ENCODE measurements at regions not wholly inside any gene's neighbourhood (a gene's known extent, or its start where the extent isn't known, plus 50 kb on each side); places are given as distances from the start of the nearest gene placed in this dataset.

- TF ChIP-seq CTCF (IDR thresholded peaks at IDR 0.05; ENCODE audit: low read depth, low read length): no peak
- ChIA-PET POLR2A (no interaction called here), CTCF (no interaction called here)
- Histone ChIP-seq H3K27me3 (ENCODE audit: control insufficient read depth, insufficient read depth, low read length) (no peaks in the 10 kb centered on the region), H3K4me3 (ENCODE audit: low read depth, low read length) (no peak overlapping the region), H3K27ac (ENCODE audit: low read depth, low read length) (no peak overlapping the region), H3K9me3 (ENCODE audit: control insufficient read depth, insufficient read depth, low read length) (no peaks in the 10 kb centered on the region)
- DNase-seq (ENCODE audit: low read depth, low spot score): no peak
Observed at GRCh38 chr20:61027218-61027617, 224.8 kb upstream of the CDH4 start.

- no peak for TF ChIP-seq CTCF (IDR thresholded peaks at IDR 0.05; ENCODE audit: low read depth, low read length)
- no peak for DNase-seq (ENCODE audit: low read depth, low spot score)
- Histone ChIP-seq H3K27ac (ENCODE audit: low read depth, low read length) (no peak overlapping the region), H3K9me3 (ENCODE audit: control insufficient read depth, insufficient read depth, low read length) (no peaks in the 10 kb centered on the region), H3K27me3 (ENCODE audit: control insufficient read depth, insufficient read depth, low read length) (no peaks in the 10 kb centered on the region), H3K4me3 (ENCODE audit: low read depth, low read length) (no peak overlapping the region)
- ChIA-PET POLR2A (no interaction called here), CTCF (no interaction called here)
Observed at GRCh38 chr20:61030130-61030529, 221.9 kb upstream of the CDH4 start.

GRCh38 chr20:61031101-61031830 lies 220.8 kb upstream of the CDH4 start:
- TF ChIP-seq CTCF (IDR thresholded peaks at IDR 0.05; ENCODE audit: low read depth, low read length): no peak
- no peaks in the 10 kb centered on the region for H3K9me3 ChIP-seq (ENCODE audit: control insufficient read depth, insufficient read depth, low read length)
- no peak overlapping the region for H3K4me3 ChIP-seq (ENCODE audit: low read depth, low read length)
- ChIA-PET CTCF (interaction anchor here (0.6 kb wide), 1 partner anchor 131 kb away, joined by 17 read pairs; no protein-coding TSS in a partner anchor), POLR2A (no interaction called here)
- no peaks in the 10 kb centered on the region for H3K27me3 ChIP-seq (ENCODE audit: control insufficient read depth, insufficient read depth, low read length)
- H3K27ac ChIP-seq (ENCODE audit: low read depth, low read length): no peak overlapping the region
- DNase-seq (ENCODE audit: low read depth, low spot score): no peak

- Histone ChIP-seq H3K4me3 (ENCODE audit: low read depth, low read length) (no peak overlapping the region), H3K27me3 (ENCODE audit: control insufficient read depth, insufficient read depth, low read length) (peaks cover 2% of the 10 kb centered on the region), H3K27ac (ENCODE audit: low read depth, low read length) (no peak overlapping the region), H3K9me3 (ENCODE audit: control insufficient read depth, insufficient read depth, low read length) (no peaks in the 10 kb centered on the region; the same call in 1 of the 2 replicates)
- CTCF ChIA-PET: no interaction called here
- no peak for TF ChIP-seq CTCF (IDR thresholded peaks at IDR 0.05; ENCODE audit: low read depth, low read length)
- POLR2A ChIA-PET: no interaction called here
- no peak for DNase-seq (ENCODE audit: low read depth, low spot score)
Observed at GRCh38 chr20:61037498-61037897, 214.6 kb upstream of the CDH4 start.

- CTCF ChIA-PET: interaction anchor here (0.6 kb wide), 1 partner anchor 66 kb away, joined by 3 read pairs; no protein-coding TSS in a partner anchor
- H3K4me3 ChIP-seq (ENCODE audit: low read depth, low read length): no peak overlapping the region
- no peak for DNase-seq (ENCODE audit: low read depth, low spot score)
- TF ChIP-seq CTCF (IDR thresholded peaks at IDR 0.05; ENCODE audit: low read depth, low read length): no peak
- POLR2A ChIA-PET: no interaction called here
- H3K27ac ChIP-seq (ENCODE audit: low read depth, low read length): no peak overlapping the region
- peaks cover 2% of the 10 kb centered on the region for H3K27me3 ChIP-seq (ENCODE audit: control insufficient read depth, insufficient read depth, low read length)
- no peaks in the 10 kb centered on the region; the same call in 1 of the 2 replicates for H3K9me3 ChIP-seq (ENCODE audit: control insufficient read depth, insufficient read depth, low read length)
Observed at GRCh38 chr20:61041481-61041880, 210.6 kb upstream of the CDH4 start.

Measured in AG04450 (cell line).